GM21390 (cell line): ENCODE measurements at regions not wholly inside any gene's neighbourhood (a gene's known extent, or its start where the extent isn't known, plus 50 kb on each side); places are given as distances from the start of the nearest gene placed in this dataset.
"Not testable (repeated sequence)": the region's sequence is repeated elsewhere in the genome, so short reads cannot be mapped to it uniquely, and the experiment has no call there.

Source experiments
- ATAC-seq: cut with Tn5 transposase; IDR thresholded peaks from one replicate; pipeline ENCODE4 v1.9.1; 2021; ENCODE audit not compliant: unreplicated experiment

- ATAC-seq, result not testable (repeated sequence)
These were observed 167.6 kb upstream of the CXXC4 start for GRCh38 chr4:104662269-104662668.

- ATAC-seq, result no peak
These were observed 182.4 kb upstream of the CXXC4 start for GRCh38 chr4:104677116-104677515.

DNA sequence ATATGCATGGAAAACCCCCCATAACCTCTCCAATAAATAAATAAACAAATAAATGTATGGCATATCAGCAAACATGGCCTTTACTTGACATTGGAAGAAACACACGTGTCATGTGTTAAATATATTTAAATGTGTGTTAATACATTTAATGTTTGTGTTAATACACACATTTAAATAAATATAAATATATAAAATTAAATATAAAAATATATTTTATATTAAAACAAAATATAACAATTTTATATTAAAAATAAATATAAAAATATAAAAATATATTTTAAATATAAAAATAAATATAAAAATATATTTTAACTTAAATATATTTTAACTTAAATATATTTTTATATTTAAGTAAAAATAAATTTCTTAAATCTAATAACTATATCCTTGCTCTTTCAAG lies 187.6 kb upstream of the CXXC4 start:
- ATAC-seq, result no peak

DNA sequence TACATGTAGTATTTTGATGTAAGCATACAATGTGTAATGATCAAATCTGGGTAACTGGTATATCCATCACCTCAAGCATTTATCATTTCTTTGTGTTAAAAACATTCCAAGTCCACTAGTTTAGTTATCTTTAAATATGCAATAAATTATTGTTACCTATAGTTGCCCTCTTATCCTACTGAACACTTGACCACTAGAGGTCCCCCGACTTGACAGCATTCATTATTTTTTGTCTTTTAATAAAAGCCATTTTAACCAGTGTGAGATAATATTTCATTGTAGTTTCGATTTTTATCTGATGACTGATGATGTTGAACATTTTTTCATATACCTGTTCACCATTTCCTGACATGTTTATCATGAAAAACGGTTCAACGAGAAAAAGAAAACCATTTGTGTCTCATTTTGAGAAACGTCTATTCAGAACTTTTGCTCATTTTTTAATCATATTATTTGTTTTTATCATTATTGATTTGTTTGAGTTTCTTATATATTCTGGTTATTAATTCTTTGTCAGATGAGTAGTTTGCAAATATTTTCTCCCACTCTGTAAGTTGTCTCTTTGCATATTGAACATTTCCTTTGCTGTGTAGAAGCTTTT lies 199.0 kb upstream of the CXXC4 start:
- no peak for ATAC-seq

DNA sequence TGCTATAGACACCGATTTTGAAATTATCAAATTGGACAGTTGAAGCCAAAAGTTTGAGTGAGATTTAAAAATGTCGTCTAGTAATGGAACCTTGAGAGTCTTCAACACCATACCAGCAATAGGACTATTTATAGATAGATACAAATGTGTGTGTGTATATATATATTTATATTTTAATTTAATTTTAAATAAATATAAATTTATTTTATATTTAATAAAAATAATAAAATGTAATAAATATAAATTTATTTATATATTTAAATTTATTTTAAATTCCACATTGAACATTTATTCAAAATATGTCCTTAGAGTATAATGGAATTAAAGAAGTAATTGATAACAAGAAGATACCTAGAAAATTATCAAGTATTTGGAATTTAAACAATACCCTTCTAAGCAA lies 221.9 kb upstream of the CXXC4 start:
- no peak for ATAC-seq

- ATAC-seq, result peak; percentile 99
These were observed 225.0 kb upstream of the CXXC4 start for GRCh38 chr4:104719539-104720230.

GRCh38 chr4:104722467-104722866 lies 227.8 kb upstream of the CXXC4 start:
- ATAC-seq, result no peak

- peak; percentile 45 for ATAC-seq
These were observed 231.3 kb upstream of the CXXC4 start for GRCh38 chr4:104726002-104726401.

- no peak for ATAC-seq
These were observed 232.9 kb upstream of the CXXC4 start for GRCh38 chr4:104727643-104728042.

DNA sequence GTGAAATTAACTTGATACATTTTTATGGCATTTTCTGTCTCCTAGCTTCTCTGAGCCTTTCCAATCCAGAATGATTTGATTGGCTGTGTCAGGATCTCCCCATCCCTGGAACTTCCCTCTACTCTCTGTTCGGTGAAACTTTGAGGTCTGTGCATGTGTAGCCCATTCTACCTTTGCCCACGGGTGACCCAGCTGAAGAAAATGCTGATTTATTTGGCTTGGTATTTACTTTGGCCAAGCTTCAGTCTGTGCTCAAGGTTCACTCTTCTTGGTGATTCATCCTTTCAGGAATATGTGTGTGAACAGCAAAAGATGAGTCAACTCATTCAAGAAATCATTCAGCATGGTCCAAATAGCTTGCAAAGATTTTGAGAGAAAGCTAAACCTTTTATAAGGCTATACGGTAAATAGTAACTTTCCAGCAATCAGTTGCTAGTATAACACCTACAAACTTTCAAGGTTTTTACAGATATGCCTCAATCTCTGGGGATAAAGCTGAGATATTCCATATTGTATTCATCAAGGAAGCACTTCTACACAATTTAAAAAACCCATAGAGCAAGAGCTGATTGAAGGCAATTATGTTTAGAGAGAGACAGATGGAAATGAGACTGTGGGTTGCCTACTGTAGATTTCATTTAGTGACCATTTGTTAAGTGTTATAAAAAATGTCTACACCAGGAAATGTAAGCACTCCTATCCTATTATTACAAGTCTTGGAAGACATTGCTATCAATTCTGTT lies 233.9 kb upstream of the CXXC4 start:
- ATAC-seq, result no peak

DNA sequence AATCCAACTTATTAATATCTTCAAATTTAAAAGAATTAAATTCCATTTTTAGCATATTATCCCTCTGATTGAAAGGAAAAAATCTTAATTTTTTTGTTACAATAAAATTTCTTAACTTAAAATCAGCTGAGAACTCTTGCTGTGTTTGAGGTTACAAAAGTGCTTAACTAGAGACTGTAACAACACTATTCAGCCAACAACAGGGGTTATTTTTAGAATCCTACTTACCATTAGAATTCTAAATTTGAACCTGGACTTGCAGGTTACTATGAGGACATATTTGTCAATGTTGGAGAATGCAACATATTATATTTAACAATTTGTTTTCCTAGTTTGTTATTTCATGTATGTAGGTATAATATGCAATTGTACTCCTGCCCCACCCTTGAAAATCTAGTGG lies 238.1 kb upstream of the CXXC4 start:
- ATAC-seq, result no peak

- ATAC-seq, result no peak
These were observed 240.5 kb upstream of the CXXC4 start for GRCh38 chr4:104735174-104735573.

DNA sequence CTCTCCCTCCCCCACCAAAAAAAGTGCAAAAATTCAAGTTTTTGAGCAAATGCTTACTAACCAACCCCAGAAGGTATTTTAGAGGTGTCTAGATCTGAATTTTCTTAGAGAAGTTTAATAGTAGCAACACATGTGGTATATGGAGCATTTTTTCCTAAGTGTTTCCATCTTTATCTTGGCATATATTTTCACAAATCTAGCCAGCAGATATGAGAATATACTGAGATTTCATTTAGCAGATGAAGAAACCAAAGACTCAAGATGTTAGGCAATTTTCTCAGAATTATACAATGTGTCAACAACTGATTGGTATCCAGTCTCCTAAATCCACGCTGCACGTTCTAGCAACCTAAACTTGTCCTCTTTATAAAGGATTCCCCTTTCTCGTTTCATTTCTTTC lies 245.5 kb upstream of the CXXC4 start:
- ATAC-seq, result no peak

- ATAC-seq, result peak; percentile 94
These were observed 248.5 kb upstream of the CXXC4 start for GRCh38 chr4:104743215-104743653.

- no peak for ATAC-seq
These were observed 252.9 kb upstream of the CXXC4 start for GRCh38 chr4:104747635-104748034.

GRCh38 chr4:104749062-104749461 lies 254.4 kb upstream of the CXXC4 start:
- ATAC-seq, result no peak

DNA sequence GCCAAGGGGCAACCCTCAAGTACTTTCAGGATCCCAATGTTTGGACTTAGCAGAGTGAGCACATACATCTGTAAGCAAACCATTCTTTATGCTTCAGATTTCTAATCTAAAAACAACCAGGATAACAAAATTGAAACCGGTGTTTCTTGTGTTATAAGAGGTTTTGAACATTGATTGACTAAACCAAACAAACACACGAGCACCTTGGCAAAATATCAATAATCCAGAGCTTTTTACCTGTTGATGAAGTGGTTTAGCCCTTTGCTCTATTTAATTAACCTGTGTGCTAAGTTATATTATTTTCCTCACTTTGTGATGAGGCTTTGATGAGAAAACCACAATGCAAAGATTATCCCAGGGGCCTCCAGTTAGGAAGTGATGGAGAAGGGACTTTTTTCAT lies 255.3 kb upstream of the CXXC4 start:
- no peak for ATAC-seq

DNA sequence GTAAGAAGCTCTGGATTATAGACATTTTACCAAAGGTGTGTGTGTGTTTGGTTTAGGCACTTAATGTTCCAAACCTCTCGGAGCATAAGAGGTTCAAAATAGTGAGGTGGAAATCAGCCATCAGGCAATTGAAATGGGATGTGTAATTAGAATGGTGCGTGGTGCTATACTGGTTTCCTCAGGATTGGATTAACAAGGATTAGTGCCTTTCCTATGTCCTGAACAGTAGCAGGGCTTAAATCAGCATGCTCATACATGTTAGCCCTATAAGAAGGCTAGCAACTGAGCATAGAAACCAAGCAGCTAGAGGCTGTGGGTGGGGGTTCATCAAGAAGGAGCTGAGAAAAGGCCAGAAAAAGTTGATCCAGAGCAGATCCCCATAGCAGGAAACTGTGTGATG lies 256.8 kb upstream of the CXXC4 start:
- ATAC-seq, result no peak

DNA sequence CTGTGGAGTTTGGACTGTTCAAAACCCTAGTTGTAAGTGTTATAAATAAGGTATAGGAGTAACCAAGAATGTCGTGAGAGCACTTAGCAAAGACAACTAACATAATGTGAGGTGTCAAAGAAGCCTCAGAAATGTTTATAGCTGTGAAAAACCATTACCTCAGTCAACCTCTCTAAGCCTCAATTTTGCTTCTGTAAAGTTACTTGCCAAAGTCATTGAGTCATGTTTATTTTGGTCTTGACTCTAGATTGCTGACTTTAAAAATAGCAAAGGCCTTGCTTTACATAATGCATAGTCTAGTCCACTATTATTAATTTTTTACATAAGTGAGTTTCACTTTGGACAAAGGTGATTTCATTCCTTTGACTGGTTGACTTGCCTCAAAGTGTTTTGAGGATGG lies 257.6 kb upstream of the CXXC4 start:
- ATAC-seq, result peak; percentile 82

GRCh38 chr4:104756837-104757236 lies 262.1 kb upstream of the CXXC4 start:
- ATAC-seq, result no peak

GRCh38 chr4:104758574-104758973 lies 263.9 kb upstream of the CXXC4 start:
- no peak for ATAC-seq

- ATAC-seq, result no peak
These were observed 269.0 kb upstream of the CXXC4 start for GRCh38 chr4:104763554-104764222.
